GM12892 (cell line): ENCODE measurements at regions not wholly inside any gene's neighbourhood (a gene's known extent, or its start where the extent isn't known, plus 50 kb on each side); places are given as distances from the start of the nearest gene placed in this dataset.
"Not testable (repeated sequence)": the region's sequence is repeated elsewhere in the genome, so short reads cannot be mapped to it uniquely, and the experiment has no call there.

Source experiments
- POLR2A ChIP-seq: IDR thresholded peaks from 2 replicates; pipeline ENCODE4 v1.6.1; 2011; ENCODE audit warnings: low read depth, low read length, control low read depth
- POLR2AphosphoS5 ChIP-seq: IDR thresholded peaks from 2 replicates; pipeline ENCODE4 v1.6.1; 2011; ENCODE audit warnings: low read depth, low read length, control low read depth
- TAF1 ChIP-seq: IDR thresholded peaks from 2 replicates; pipeline ENCODE4 v1.6.1; 2011; ENCODE audit warnings: low read depth, mild to moderate bottlenecking, control low read depth, low read length, borderline replicate concordance

- TF ChIP-seq POLR2A, POLR2AphosphoS5, TAF1: not testable (repeated sequence)
These were observed 106.8 kb downstream of the TNFRSF13B start for GRCh38 chr17:16865077-16865613.
